Natural killer cell treated with Interleukin-12 subunit alpha and Interleukin-12 subunit beta and Interleukin-15 and Interleukin-18, amount 100 ng/mL, for 72 hours (primary cell): ENCODE measurements at regions not wholly inside any gene's neighbourhood (a gene's known extent, or its start where the extent isn't known, plus 50 kb on each side); places are given as distances from the start of the nearest gene placed in this dataset.

Experiments used
- ATAC-seq, 2 donors: fragments of 150-1000 bp; cut with Tn5 transposase in 1 of 2; sonication (Bioruptor Pico), chemical (Tn5 transposase) in 1 of 2; 2 replicates each; pipeline ENCODE4 v1.10.0; 2021
- DNase-seq: peaks from one replicate; pipeline ENCODE4 v3.0.0; 2022; ENCODE audit warnings: low spot score
- H3K27ac Mint-ChIP-seq, 2 donors: 1 replicate in 1 of 2; 2 replicates in 1 of 2; pipeline ENCODE4 v1.8.0; 2022; ENCODE audit warnings: mixed read lengths in 2 of 2, mild to moderate bottlenecking in 1 of 2, moderate library complexity in 1 of 2
- H3K27me3 Mint-ChIP-seq, 2 donors: 1 replicate in 1 of 2; 2 replicates in 1 of 2; pipeline ENCODE4 v1.8.0; 2022; ENCODE audit warnings: mixed read lengths in 2 of 2
- H3K36me3 Mint-ChIP-seq: one replicate; pipeline ENCODE4 v1.8.0; 2022; ENCODE audit warnings: mixed read lengths
- H3K4me1 Mint-ChIP-seq, 2 donors: 1 replicate in 1 of 2; 2 replicates in 1 of 2; pipeline ENCODE4 v1.8.0; 2022; ENCODE audit warnings: low read depth in 2 of 2, mixed read lengths in 2 of 2, mild to moderate bottlenecking in 1 of 2
- H3K4me3 Mint-ChIP-seq: one replicate; pipeline ENCODE4 v1.8.0; 2022; ENCODE audit warnings: mixed read lengths
- H3K9me3 Mint-ChIP-seq: 2 replicates; pipeline ENCODE4 v1.8.0; 2022; ENCODE audit warnings: mixed read lengths

- Mint-ChIP-seq H3K27ac (no peak overlapping the region), H3K4me3 (no peak overlapping the region), H3K9me3 (peaks cover 9% of the 10 kb centered on the region), H3K36me3 (peaks cover 7% of the 10 kb centered on the region), H3K27me3 (no peaks in the 10 kb centered on the region), H3K4me1 (no peaks in the 10 kb centered on the region)
- no peak for DNase-seq
- no peak for ATAC-seq
Measured at GRCh38 chr4:93981594-93981993, 153.0 kb downstream of the ATOH1 start.

- ATAC-seq (no peak), DNase-seq (no peak)
- Mint-ChIP-seq H3K36me3 (peaks cover under 1% of the 10 kb centered on the region), H3K4me1 (no peaks in the 10 kb centered on the region), H3K27me3 (no peaks in the 10 kb centered on the region), H3K9me3 (peaks cover 5% of the 10 kb centered on the region), H3K4me3 (no peak overlapping the region), H3K27ac (no peak overlapping the region)
Measured at GRCh38 chr4:93982255-93982654, 153.7 kb downstream of the ATOH1 start.

- Mint-ChIP-seq H3K4me3 (no peak overlapping the region), H3K4me1 (no peaks in the 10 kb centered on the region), H3K36me3 (no peaks in the 10 kb centered on the region), H3K9me3 (peaks cover 8% of the 10 kb centered on the region), H3K27me3 (no peaks in the 10 kb centered on the region), H3K27ac (no peak overlapping the region)
- ATAC-seq (no peak), DNase-seq (no peak)
Measured at GRCh38 chr4:93983140-93983539, 154.6 kb downstream of the ATOH1 start.

- no peak for DNase-seq
- Mint-ChIP-seq H3K27ac (no peak overlapping the region), H3K9me3 (peaks cover 2% of the 10 kb centered on the region), H3K27me3 (no peaks in the 10 kb centered on the region), H3K4me3 (no peak overlapping the region), H3K4me1 (no peaks in the 10 kb centered on the region), H3K36me3 (no peaks in the 10 kb centered on the region)
- ATAC-seq: no peak
Measured at GRCh38 chr4:93994175-93994994, 165.8 kb downstream of the ATOH1 start.

- H3K4me1 Mint-ChIP-seq: no peaks in the 10 kb centered on the region
Measured at GRCh38 chr4:93996895-93997294, 168.3 kb downstream of the ATOH1 start.

GRCh38 chr4:94000559-94000958, 172.0 kb downstream of the ATOH1 start:
- no peaks in the 10 kb centered on the region for H3K4me1 Mint-ChIP-seq
- H3K4me3 Mint-ChIP-seq: no peak overlapping the region
- H3K36me3 Mint-ChIP-seq: no peaks in the 10 kb centered on the region
- peaks cover 3% of the 10 kb centered on the region for H3K9me3 Mint-ChIP-seq
- ATAC-seq (no peak), DNase-seq (no peak)
- no peaks in the 10 kb centered on the region for H3K27me3 Mint-ChIP-seq
- no peak overlapping the region for H3K27ac Mint-ChIP-seq

More at GRCh38 chr4:93996895-93997294, 168.3 kb downstream of the ATOH1 start:
- H3K4me3 Mint-ChIP-seq: no peak overlapping the region
- no peaks in the 10 kb centered on the region for H3K27me3 Mint-ChIP-seq
- no peak overlapping the region for H3K27ac Mint-ChIP-seq
- DNase-seq (no peak), ATAC-seq (no peak)
- H3K9me3 Mint-ChIP-seq: peaks cover 3% of the 10 kb centered on the region
- no peaks in the 10 kb centered on the region for H3K36me3 Mint-ChIP-seq

GRCh38 chr4:94006932-94007331, 178.4 kb downstream of the ATOH1 start:
- no peak for ATAC-seq
- no peaks in the 10 kb centered on the region for H3K4me1 Mint-ChIP-seq
- DNase-seq: no peak

GRCh38 chr4:94011190-94011589, 182.6 kb downstream of the ATOH1 start:
- DNase-seq (no peak), ATAC-seq (no peak)
- Mint-ChIP-seq H3K4me3 (no peak overlapping the region), H3K4me1 (no peaks in the 10 kb centered on the region), H3K9me3 (peaks cover 10% of the 10 kb centered on the region), H3K27me3 (no peaks in the 10 kb centered on the region), H3K27ac (no peak overlapping the region), H3K36me3 (no peaks in the 10 kb centered on the region)

More at GRCh38 chr4:94006932-94007331, 178.4 kb downstream of the ATOH1 start:
- no peak overlapping the region for H3K27ac Mint-ChIP-seq
- no peak overlapping the region for H3K4me3 Mint-ChIP-seq
- no peaks in the 10 kb centered on the region for H3K36me3 Mint-ChIP-seq
- peaks cover 3% of the 10 kb centered on the region for H3K9me3 Mint-ChIP-seq
- no peaks in the 10 kb centered on the region for H3K27me3 Mint-ChIP-seq

GRCh38 chr4:94014484-94015136, 186.1 kb downstream of the ATOH1 start:
- Mint-ChIP-seq H3K4me3 (no peak overlapping the region), H3K36me3 (no peaks in the 10 kb centered on the region), H3K4me1 (no peaks in the 10 kb centered on the region), H3K9me3 (peaks cover 14% of the 10 kb centered on the region), H3K27me3 (no peaks in the 10 kb centered on the region), H3K27ac (no peak overlapping the region)
- DNase-seq: no peak
- ATAC-seq: no peak

- Mint-ChIP-seq H3K27ac (no peak overlapping the region), H3K9me3 (peaks cover 12% of the 10 kb centered on the region), H3K27me3 (no peaks in the 10 kb centered on the region), H3K4me3 (no peak overlapping the region), H3K36me3 (no peaks in the 10 kb centered on the region), H3K4me1 (no peaks in the 10 kb centered on the region)
- ATAC-seq (no peak), DNase-seq (no peak)
Measured at GRCh38 chr4:94015956-94016355, 187.4 kb downstream of the ATOH1 start.

- H3K4me3 Mint-ChIP-seq: no peak overlapping the region
- no peaks in the 10 kb centered on the region for H3K27me3 Mint-ChIP-seq
- no peaks in the 10 kb centered on the region for H3K36me3 Mint-ChIP-seq
- H3K9me3 Mint-ChIP-seq: peaks cover 4% of the 10 kb centered on the region
- ATAC-seq (no peak), DNase-seq (no peak)
- H3K4me1 Mint-ChIP-seq: no peaks in the 10 kb centered on the region
- H3K27ac Mint-ChIP-seq: no peak overlapping the region
Measured at GRCh38 chr4:94032754-94033153, 174.9 kb upstream of the SMARCAD1 start.

- no peak overlapping the region for H3K4me3 Mint-ChIP-seq
- DNase-seq: no peak
- H3K9me3 Mint-ChIP-seq: peaks cover 6% of the 10 kb centered on the region
- no peaks in the 10 kb centered on the region for H3K4me1 Mint-ChIP-seq
- no peak overlapping the region for H3K27ac Mint-ChIP-seq
- ATAC-seq: no peak
- no peaks in the 10 kb centered on the region for H3K27me3 Mint-ChIP-seq
- H3K36me3 Mint-ChIP-seq: no peaks in the 10 kb centered on the region
Measured at GRCh38 chr4:94036964-94037363, 170.7 kb upstream of the SMARCAD1 start.

- ATAC-seq: no peak
- peaks cover 7% of the 10 kb centered on the region for H3K9me3 Mint-ChIP-seq
- H3K27ac Mint-ChIP-seq: no peak overlapping the region
- no peak overlapping the region for H3K4me3 Mint-ChIP-seq
- no peaks in the 10 kb centered on the region for H3K4me1 Mint-ChIP-seq
- no peaks in the 10 kb centered on the region for H3K27me3 Mint-ChIP-seq
- no peaks in the 10 kb centered on the region for H3K36me3 Mint-ChIP-seq
- no peak for DNase-seq
Measured at GRCh38 chr4:94038195-94038594, 169.5 kb upstream of the SMARCAD1 start.

GRCh38 chr4:94039226-94039625, 168.4 kb upstream of the SMARCAD1 start:
- no peaks in the 10 kb centered on the region for H3K27me3 Mint-ChIP-seq
- H3K36me3 Mint-ChIP-seq: peaks cover 4% of the 10 kb centered on the region
- H3K9me3 Mint-ChIP-seq: peaks cover 10% of the 10 kb centered on the region
- H3K4me1 Mint-ChIP-seq: no peaks in the 10 kb centered on the region
- no peak overlapping the region for H3K27ac Mint-ChIP-seq
- no peak for ATAC-seq
- no peak for DNase-seq
- no peak overlapping the region for H3K4me3 Mint-ChIP-seq
